Mucosa of descending colon (tissue), 3 donors: ENCODE measurements at regions not wholly inside any gene's neighbourhood (a gene's known extent, or its start where the extent isn't known, plus 50 kb on each side); places are given as distances from the start of the nearest gene placed in this dataset.

ENCODE experiments used
- ATAC-seq: fragments of 200-7000 bp; cut with Tn5 transposase; one replicate; pipeline ENCODE4 v1.9.1; 2020; ENCODE audit warnings: mild to moderate bottlenecking, moderate library complexity
- DNase-seq, 3 donors: peaks; one replicate each; pipeline ENCODE4 v3.0.0-alpha.2; 2020
- H3K36me3 ChIP-seq: fragments of 200-600 bp; one replicate; pipeline ENCODE4 v1.8.0; 2021; ENCODE audit warnings: low read depth, mild to moderate bottlenecking
- H3K4me1 ChIP-seq: fragments of 200-600 bp; one replicate; pipeline ENCODE4 v1.8.0; 2021; ENCODE audit warnings: low read depth, mild to moderate bottlenecking
- H3K4me3 ChIP-seq: fragments of 200-600 bp; one replicate; pipeline ENCODE4 v1.8.0; 2021; ENCODE audit warnings: mild to moderate bottlenecking
- H3K9me3 ChIP-seq: fragments of 200-600 bp; one replicate; pipeline ENCODE4 v1.8.0; 2021; ENCODE audit warnings: mild to moderate bottlenecking
- CTCF ChIP-seq: fragments of 200-600 bp; IDR thresholded peaks from one replicate; pipeline ENCODE4 v1.8.0; 2022; ENCODE audit warnings: antibody characterized with exemption, mild to moderate bottlenecking
- intact Hi-C, 2 donors: fragments of 100-400 bp; cut with DNase I in 1 of 2; cut with micrococcal nuclease in 1 of 2; formaldehyde crosslinking; loops; one replicate each; pipeline versions ENCODE4 v1.11.0 to v1.11.1; 2022; cut with DNase I, micrococcal nuclease
- donor health status: DM: no; HTN: no; CAD: no; lungs with moderate emphysema.
- donor health status: DM: no; HTN: no; CAD: no.
- donor health status: DM: no; HTN: yes; CAD: no.

GRCh38 chr2:234724850-234725249, 227.0 kb upstream of the SH3BP4 start:
- Histone ChIP-seq H3K4me1 (no peaks in the 10 kb centered on the region), H3K36me3 (no peaks in the 10 kb centered on the region), H3K9me3 (no peaks in the 10 kb centered on the region), H3K4me3 (no peak overlapping the region)
- DNase-seq (peak in 1 of 3 donors; percentile 19), ATAC-seq (peak; percentile 79)
- intact Hi-C loops, result no loop called here
- no peak for TF ChIP-seq CTCF

GRCh38 chr2:234723400-234723799, 226.5 kb upstream of the ARL4C start:
- no peak for TF ChIP-seq CTCF
- no peak for DNase-seq
- intact Hi-C loops, result no loop called here

GRCh38 chr2:234722176-234722575, 225.3 kb upstream of the ARL4C start:
- ATAC-seq (no peak), DNase-seq (no peak)
- intact Hi-C loops, result no loop called here
- Histone ChIP-seq H3K9me3 (no peaks in the 10 kb centered on the region), H3K4me3 (no peak overlapping the region), H3K4me1 (no peaks in the 10 kb centered on the region), H3K36me3 (no peaks in the 10 kb centered on the region)
- TF ChIP-seq CTCF, result no peak

More at GRCh38 chr2:234723400-234723799, 226.5 kb upstream of the ARL4C start:
- no peak for ATAC-seq
- Histone ChIP-seq H3K4me1 (no peaks in the 10 kb centered on the region), H3K36me3 (no peaks in the 10 kb centered on the region), H3K9me3 (no peaks in the 10 kb centered on the region), H3K4me3 (no peak overlapping the region)

- no peak for TF ChIP-seq CTCF
- no peaks in the 10 kb centered on the region for H3K4me1 ChIP-seq
- H3K36me3 ChIP-seq, result no peaks in the 10 kb centered on the region
- no peak for DNase-seq
- H3K9me3 ChIP-seq, result no peaks in the 10 kb centered on the region
- intact Hi-C loops, result no loop called here
- no peak overlapping the region for H3K4me3 ChIP-seq
- no peak for ATAC-seq
Measured at GRCh38 chr2:234719116-234719716, 222.3 kb upstream of the ARL4C start.

GRCh38 chr2:234716271-234716670, 219.4 kb upstream of the ARL4C start:
- TF ChIP-seq CTCF, result no peak
- Histone ChIP-seq H3K4me1 (no peaks in the 10 kb centered on the region), H3K36me3 (no peaks in the 10 kb centered on the region), H3K9me3 (no peaks in the 10 kb centered on the region), H3K4me3 (no peak overlapping the region)
- DNase-seq (no peak), ATAC-seq (no peak)
- intact Hi-C loops, result no loop called here
